ENCODE measurements at regions not wholly inside any gene's neighbourhood (a gene's known extent, or its start where the extent isn't known, plus 50 kb on each side); places are given as distances from the start of the nearest gene placed in this dataset.

GRCh38 chr1:56324504-56324903 lies 254.9 kb downstream of the PLPP3 start:
- no peaks in the 10 kb centered on the region for H3K9me3 ChIP-seq
- WGBS, 3 donors: 97 to 98% (median 98%) methylated on average over 1 of the region's 1 CpG
- peaks cover 4% of the 10 kb centered on the region for H3K4me1 ChIP-seq (ENCODE audit: insufficient read depth)
- TF ChIP-seq POLR2A (IDR thresholded peaks at IDR 0.05) (no peak), CTCF (IDR thresholded peaks at IDR 0.05) (no peak), EP300 (IDR thresholded peaks at IDR 0.05) (no peak)
- no peak overlapping the region for H3K27ac ChIP-seq
- no peaks in the 10 kb centered on the region for H3K27me3 ChIP-seq
- H3K4me3 ChIP-seq: no peak overlapping the region
- intact Hi-C loops (cut with DNase I): no loop called here
- DNase-seq: no peak
- no peaks in the 10 kb centered on the region for H3K36me3 ChIP-seq

GRCh38 chr1:56322211-56322610 lies 257.2 kb downstream of the PLPP3 start:
- no peak overlapping the region for H3K27ac ChIP-seq
- no peaks in the 10 kb centered on the region for H3K9me3 ChIP-seq
- H3K4me3 ChIP-seq: no peak overlapping the region
- TF ChIP-seq EP300 (IDR thresholded peaks at IDR 0.05) (no peak), CTCF (IDR thresholded peaks at IDR 0.05) (no peak), POLR2A (IDR thresholded peaks at IDR 0.05) (no peak)
- H3K36me3 ChIP-seq: no peaks in the 10 kb centered on the region
- no peaks in the 10 kb centered on the region for H3K27me3 ChIP-seq
- H3K4me1 ChIP-seq (ENCODE audit: insufficient read depth): peaks cover 4% of the 10 kb centered on the region
- 86 to 98% (median 91%) methylated on average over 3 of the region's 3 CpGs for WGBS, 3 donors
- no peak for DNase-seq
- intact Hi-C loops (cut with DNase I): no loop called here

- Histone ChIP-seq H3K27me3 (no peaks in the 10 kb centered on the region), H3K4me3 (no peak overlapping the region), H3K27ac (no peak overlapping the region), H3K36me3 (no peaks in the 10 kb centered on the region), H3K9me3 (no peaks in the 10 kb centered on the region), H3K4me1 (ENCODE audit: insufficient read depth) (peaks cover 2% of the 10 kb centered on the region)
- TF ChIP-seq POLR2A (IDR thresholded peaks at IDR 0.05) (no peak), CTCF (IDR thresholded peaks at IDR 0.05) (no peak), EP300 (IDR thresholded peaks at IDR 0.05) (no peak)
- 89 to 91% (median 89%) methylated on average over 4 of the region's 4 CpGs for whole genome bisulfite sequencing, 3 donors
- intact Hi-C loops (cut with DNase I): no loop called here
- no peak for DNase-seq
Measured at GRCh38 chr1:56321150-56321490, 258.2 kb downstream of the PLPP3 start.

- Histone ChIP-seq H3K27ac (no peak overlapping the region), H3K9me3 (no peaks in the 10 kb centered on the region), H3K36me3 (no peaks in the 10 kb centered on the region), H3K27me3 (no peaks in the 10 kb centered on the region), H3K4me3 (no peak overlapping the region), H3K4me1 (ENCODE audit: insufficient read depth) (peaks cover 2% of the 10 kb centered on the region)
- WGBS, 3 donors: 53 to 68% (median 61%) methylated on average over 3 of the region's 3 CpGs
- peak in 1 of 5 donors; percentile 44 for DNase-seq
- TF ChIP-seq EP300 (IDR thresholded peaks at IDR 0.05) (no peak), CTCF (IDR thresholded peaks at IDR 0.05) (no peak), POLR2A (IDR thresholded peaks at IDR 0.05) (no peak)
- intact Hi-C loops (cut with DNase I): no loop called here
Measured at GRCh38 chr1:56320464-56321149, 258.8 kb downstream of the PLPP3 start.

Data from ovary (tissue), 7 donors.